Neural progenitor cell (in vitro differentiated cells): ENCODE measurements at regions not wholly inside any gene's neighbourhood (a gene's known extent, or its start where the extent isn't known, plus 50 kb on each side); places are given as distances from the start of the nearest gene placed in this dataset.

Experiments used
- CTCF ChIP-seq: fragments of 200-600 bp; sonication (generic); IDR thresholded peaks from 2 replicates; pipeline ENCODE4 v1.5.1; 2017; ENCODE audit warnings: antibody characterized with exemption, mild to moderate bottlenecking
- EZH2 ChIP-seq: fragments of 200-600 bp; sonication (generic); IDR thresholded peaks from 2 replicates; pipeline ENCODE4 v1.6.1; 2017; ENCODE audit warnings: antibody characterized with exemption, mild to moderate bottlenecking, moderate library complexity

GRCh38 chr18:61973273-61974115 is 80.7 kb upstream of the RNF152 start:
- TF ChIP-seq CTCF (no peak), EZH2 (no peak)
